ENCODE measurements at regions not wholly inside any gene's neighbourhood (a gene's known extent, or its start where the extent isn't known, plus 50 kb on each side); places are given as distances from the start of the nearest gene placed in this dataset.
"Not testable (repeated sequence)": the region's sequence is repeated elsewhere in the genome, so short reads cannot be mapped to it uniquely, and the experiment has no call there.

- DNase-seq (ENCODE audit: extremely low read depth in 1 of 2, low read depth in 1 of 2), result no peak
Observed at GRCh38 chr4:74543983-74544382, 99.0 kb downstream of the AREG start.

DNA sequence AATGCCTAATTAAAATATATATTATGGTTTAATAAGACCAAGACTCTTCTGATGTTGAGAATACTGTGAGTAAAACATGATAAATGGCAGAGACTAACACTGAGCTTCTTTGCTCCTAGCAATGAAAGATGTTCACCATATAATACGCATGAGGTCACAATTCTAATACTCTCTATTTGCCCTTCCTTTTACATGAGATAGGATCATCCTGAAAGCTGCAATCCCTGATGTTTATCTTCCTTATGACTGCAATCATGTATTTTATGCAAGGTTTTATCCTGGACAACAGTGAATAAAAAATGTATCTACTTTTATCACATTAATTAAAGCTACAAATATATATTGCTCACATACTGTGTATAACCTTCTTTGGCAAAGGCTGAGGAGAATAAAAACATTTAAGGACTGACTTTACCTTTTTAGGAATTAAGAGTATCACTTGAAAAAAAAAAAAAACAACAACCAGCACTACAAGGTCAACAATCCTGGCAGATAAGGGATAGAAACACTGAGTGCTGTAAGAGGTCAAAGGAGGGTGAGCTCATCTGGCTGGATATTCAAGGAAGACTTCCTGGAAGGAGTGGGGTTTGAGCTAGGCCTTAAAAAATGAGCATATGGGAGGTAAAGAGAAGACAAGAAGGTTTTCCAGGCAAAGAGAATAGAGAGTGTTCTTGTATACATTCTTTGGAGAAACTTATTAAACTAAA is 99.9 kb downstream of the AREG start:
- no peak for DNase-seq (ENCODE audit: extremely low read depth in 1 of 2, low read depth in 1 of 2)

DNA sequence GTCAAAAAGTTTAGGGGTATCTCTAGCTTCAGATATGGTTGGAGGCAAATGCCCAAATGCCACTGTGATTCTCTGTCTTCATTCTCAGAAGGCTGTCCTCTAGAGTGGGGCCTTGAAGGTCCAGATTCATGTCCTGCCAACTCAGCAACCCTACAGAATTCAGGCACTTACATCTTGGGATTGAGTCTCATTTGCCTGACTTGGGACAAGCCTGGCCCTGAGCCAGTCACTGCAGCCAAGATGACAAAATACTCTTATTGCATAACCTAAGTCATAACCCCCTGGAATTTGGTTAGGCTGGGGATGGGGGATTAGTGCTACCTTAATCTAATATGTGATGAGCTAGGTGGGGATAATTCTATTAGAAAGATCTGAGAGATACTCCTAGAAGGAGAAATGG is 100.5 kb downstream of the AREG start:
- no peak for DNase-seq (ENCODE audit: extremely low read depth in 1 of 2, low read depth in 1 of 2)

- DNase-seq (ENCODE audit: extremely low read depth in 1 of 2, low read depth in 1 of 2), result no peak
Observed at GRCh38 chr4:74546057-74546456, 101.1 kb downstream of the AREG start.

- no peak for DNase-seq (ENCODE audit: extremely low read depth in 1 of 2, low read depth in 1 of 2)
Observed at GRCh38 chr4:74547042-74547441, 102.1 kb downstream of the AREG start.

- DNase-seq (ENCODE audit: extremely low read depth in 1 of 2, low read depth in 1 of 2), result no peak
Observed at GRCh38 chr4:74548561-74548960, 103.6 kb downstream of the AREG start.

DNA sequence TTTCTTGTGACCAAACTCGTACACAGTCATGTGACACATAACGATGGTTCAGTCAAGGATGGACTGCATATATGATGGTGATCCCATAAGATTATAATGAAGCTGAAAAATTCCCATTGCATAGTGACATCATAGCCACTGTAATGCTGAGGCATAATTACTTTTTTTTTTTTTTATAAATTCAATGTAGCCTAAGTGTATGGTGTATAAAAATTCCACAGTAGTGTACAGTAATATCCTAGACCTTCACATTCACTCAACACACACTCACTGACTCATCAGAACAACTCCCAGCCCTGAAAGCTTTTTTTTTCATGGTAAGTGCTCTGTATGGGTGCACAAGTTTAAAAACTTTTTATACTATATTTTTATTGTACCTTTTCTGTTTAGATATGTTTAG is 105.0 kb downstream of the AREG start:
- no peak for DNase-seq (ENCODE audit: extremely low read depth in 1 of 2, low read depth in 1 of 2)

DNA sequence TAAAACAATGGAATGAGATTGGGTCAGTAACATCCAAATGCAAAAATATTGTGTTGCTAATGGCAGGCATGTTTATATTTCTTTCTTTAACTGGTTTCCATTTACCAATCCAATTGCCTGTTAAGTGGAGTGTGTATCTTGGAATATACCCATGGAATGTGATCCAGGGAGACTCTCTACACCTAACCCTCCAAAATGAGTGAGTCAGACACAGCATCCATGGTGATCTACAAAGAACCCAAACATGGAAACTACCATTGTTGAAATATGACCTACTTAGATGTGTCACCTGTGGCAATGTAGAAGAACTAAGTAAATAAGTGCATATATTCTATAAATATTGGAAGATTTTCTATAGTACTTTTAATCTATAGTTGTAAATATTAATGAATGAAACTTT is 110.3 kb downstream of the AREG start:
- DNase-seq (ENCODE audit: extremely low read depth in 1 of 2, low read depth in 1 of 2), result no peak

GRCh38 chr4:74555843-74556242 is 110.9 kb downstream of the AREG start:
- no peak for DNase-seq (ENCODE audit: extremely low read depth in 1 of 2, low read depth in 1 of 2)

DNA sequence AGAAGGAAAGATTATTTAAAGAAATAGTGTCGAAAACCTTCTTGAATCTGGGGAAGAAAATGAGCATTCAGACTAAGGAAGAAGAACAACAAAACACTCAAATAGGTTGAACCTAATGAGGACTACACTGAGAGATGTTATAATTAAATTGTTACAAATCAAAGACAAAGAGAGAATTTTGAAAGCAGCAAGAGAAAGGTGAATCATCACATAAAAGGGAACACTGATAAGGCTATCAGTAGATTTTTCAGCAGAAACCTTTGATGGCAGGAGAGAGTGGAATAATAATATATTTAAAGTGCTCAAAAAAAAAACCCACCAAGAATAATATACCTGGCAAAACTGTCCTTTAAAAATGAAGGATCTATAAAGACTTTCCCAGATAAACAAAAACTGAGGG is 114.9 kb downstream of the AREG start:
- no peak for DNase-seq (ENCODE audit: extremely low read depth in 1 of 2, low read depth in 1 of 2)

- DNase-seq (ENCODE audit: extremely low read depth in 1 of 2, low read depth in 1 of 2), result no peak
Observed at GRCh38 chr4:74567981-74568380, 123.0 kb downstream of the AREG start.

- no peak for DNase-seq (ENCODE audit: extremely low read depth in 1 of 2, low read depth in 1 of 2)
Observed at GRCh38 chr4:74570095-74570494, 125.2 kb downstream of the AREG start.

GRCh38 chr4:74578329-74578728 is 133.4 kb downstream of the AREG start:
- no peak for DNase-seq (ENCODE audit: extremely low read depth in 1 of 2, low read depth in 1 of 2)

DNA sequence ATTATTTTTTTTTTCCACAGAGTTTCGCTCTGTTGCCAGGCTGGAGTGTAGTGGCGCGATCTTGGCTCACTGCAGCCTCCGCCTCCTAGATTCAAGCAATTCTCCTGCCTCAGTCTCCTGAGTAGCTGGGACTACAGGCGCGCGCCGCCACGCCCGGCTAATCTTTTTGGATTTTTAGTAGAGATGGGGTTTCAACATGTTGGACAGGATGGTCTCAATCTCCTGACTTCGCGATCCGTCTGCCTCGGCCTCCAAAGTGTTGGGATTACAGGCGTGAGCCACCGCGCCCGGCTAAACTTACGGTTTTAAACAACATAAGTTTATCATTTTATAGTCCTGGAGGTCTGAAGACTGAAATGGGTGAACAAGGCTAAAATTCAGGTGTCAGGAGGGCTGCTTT is 133.9 kb downstream of the AREG start:
- DNase-seq (ENCODE audit: extremely low read depth in 1 of 2, low read depth in 1 of 2), result not testable (repeated sequence)

- DNase-seq (ENCODE audit: extremely low read depth in 1 of 2, low read depth in 1 of 2), result no peak
Observed at GRCh38 chr4:74583089-74583700, 138.3 kb downstream of the AREG start.

DNA sequence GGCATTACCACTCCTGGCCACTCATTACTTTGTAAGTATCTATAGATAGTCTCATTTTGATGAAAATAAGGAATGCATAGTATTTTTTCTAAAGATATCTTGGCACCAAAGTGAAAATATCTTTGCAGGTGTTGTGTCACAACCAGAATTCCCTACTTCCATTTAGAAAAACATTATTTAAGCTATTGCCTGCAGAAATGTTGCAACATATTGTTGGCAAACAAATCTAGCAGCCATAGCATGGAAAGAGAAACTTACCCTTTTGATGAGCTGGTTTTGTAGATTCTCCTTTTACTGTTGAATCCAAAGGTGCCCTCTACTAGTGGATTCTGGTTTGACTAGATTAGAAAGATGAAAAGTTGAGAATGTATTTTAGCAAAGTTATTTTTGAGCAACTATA is 138.8 kb downstream of the AREG start:
- DNase-seq (ENCODE audit: extremely low read depth in 1 of 2, low read depth in 1 of 2), result no peak

- DNase-seq (ENCODE audit: extremely low read depth in 1 of 2, low read depth in 1 of 2), result no peak
Observed at GRCh38 chr4:74588350-74588749, 143.4 kb downstream of the AREG start.

- no peak for DNase-seq (ENCODE audit: extremely low read depth in 1 of 2, low read depth in 1 of 2)
Observed at GRCh38 chr4:74590476-74590875, 145.5 kb downstream of the AREG start.

DNA sequence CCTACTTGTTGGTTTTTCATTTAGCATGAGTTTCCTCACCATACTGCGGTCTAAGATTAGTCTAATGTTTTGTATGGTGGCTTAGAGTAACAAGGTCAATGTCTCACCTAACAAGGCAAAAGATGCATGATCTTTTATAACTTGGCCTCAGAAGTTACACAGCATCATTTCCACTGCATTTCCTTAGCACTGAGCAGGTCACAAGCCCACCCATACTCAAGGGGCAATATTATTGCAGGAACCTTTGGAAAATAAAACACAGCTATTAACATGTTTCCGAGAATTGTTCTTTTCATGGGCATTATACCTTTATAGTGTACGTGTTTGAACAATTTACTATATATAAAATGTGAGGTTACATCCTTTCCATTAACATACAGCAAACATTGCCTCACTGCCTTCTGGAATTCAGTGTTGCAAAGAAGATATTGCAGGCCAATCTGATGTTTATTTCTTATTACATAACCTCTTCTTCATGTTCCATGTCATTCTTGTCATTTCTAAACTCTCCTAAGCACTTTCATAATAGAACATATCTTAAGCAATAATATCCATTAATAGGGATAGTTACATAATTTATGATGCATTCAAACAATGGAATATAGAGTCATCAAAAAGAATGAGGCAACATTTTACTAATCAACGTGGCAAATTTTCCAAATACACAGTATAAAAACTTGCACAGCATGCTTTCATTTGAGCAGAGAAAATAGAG is 153.8 kb downstream of the AREG start:
- no peak for DNase-seq (ENCODE audit: extremely low read depth in 1 of 2, low read depth in 1 of 2)

GRCh38 chr4:74603186-74603585 is 158.2 kb downstream of the AREG start:
- no peak for DNase-seq (ENCODE audit: extremely low read depth in 1 of 2, low read depth in 1 of 2)

GRCh38 chr4:74608151-74608949 is 163.4 kb downstream of the AREG start:
- DNase-seq (ENCODE audit: extremely low read depth in 1 of 2, low read depth in 1 of 2), result no peak

Measured in activated CD8-positive, alpha-beta memory T cell treated with anti-CD3 and anti-CD28 coated beads for 1 hour (primary cell).